ENCODE measurements at regions not wholly inside any gene's neighbourhood (a gene's known extent, or its start where the extent isn't known, plus 50 kb on each side); places are given as distances from the start of the nearest gene placed in this dataset.

GRCh38 chr9:79809316-79809876 is 237.6 kb downstream of the TLE4 start:
- intact Hi-C loops (cut with DNase I): no loop called here
- WGBS, 2 donors: 55 to 70% methylated on average over 2 of the region's 2 CpGs
- Histone ChIP-seq H3K36me3 (no peaks in the 10 kb centered on the region), H3K27me3 (no peaks in the 10 kb centered on the region), H3K4me1 (no peaks in the 10 kb centered on the region), H3K27ac (no peak overlapping the region), H3K4me3 (no peak overlapping the region), H3K9me3 (no peaks in the 10 kb centered on the region)
- DNase-seq: no peak
- TF ChIP-seq POLR2A (IDR thresholded peaks at IDR 0.05) (no peak), POLR2AphosphoS5 (IDR thresholded peaks at IDR 0.05) (no peak), EP300 (IDR thresholded peaks at IDR 0.05) (no peak)
- TF ChIP-seq, protein P1, sequence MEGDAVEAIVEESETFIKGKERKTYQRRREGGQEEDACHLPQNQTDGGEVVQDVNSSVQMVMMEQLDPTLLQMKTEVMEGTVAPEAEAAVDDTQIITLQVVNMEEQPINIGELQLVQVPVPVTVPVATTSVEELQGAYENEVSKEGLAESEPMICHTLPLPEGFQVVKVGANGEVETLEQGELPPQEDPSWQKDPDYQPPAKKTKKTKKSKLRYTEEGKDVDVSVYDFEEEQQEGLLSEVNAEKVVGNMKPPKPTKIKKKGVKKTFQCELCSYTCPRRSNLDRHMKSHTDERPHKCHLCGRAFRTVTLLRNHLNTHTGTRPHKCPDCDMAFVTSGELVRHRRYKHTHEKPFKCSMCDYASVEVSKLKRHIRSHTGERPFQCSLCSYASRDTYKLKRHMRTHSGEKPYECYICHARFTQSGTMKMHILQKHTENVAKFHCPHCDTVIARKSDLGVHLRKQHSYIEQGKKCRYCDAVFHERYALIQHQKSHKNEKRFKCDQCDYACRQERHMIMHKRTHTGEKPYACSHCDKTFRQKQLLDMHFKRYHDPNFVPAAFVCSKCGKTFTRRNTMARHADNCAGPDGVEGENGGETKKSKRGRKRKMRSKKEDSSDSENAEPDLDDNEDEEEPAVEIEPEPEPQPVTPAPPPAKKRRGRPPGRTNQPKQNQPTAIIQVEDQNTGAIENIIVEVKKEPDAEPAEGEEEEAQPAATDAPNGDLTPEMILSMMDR (IDR thresholded peaks at IDR 0.05): no peak

DNA sequence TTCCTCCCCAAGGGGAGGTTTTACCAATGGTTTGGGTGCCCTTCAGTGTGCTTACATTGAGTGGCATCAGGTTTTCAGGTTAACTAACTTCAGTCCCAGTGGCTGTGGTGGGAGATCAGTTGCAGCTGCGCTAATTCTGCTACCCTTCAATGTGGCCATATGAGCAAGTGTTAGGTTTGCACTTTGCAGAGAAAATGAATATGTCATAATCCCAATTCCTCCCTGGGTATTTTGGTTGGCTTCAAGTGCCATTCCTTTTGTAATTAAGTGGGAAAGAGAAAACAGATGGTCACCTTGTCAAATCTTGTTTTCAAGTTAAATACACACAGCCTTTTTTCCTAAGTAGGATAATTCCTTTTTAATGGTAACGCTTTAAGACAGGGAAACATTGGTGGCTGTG is 236.2 kb downstream of the TLE4 start:
- no peak for DNase-seq
- 72 to 95% methylated on average over 2 of the region's 2 CpGs for WGBS, 2 donors
- intact Hi-C loops (cut with DNase I): no loop called here
- no peaks in the 10 kb centered on the region for H3K4me1 ChIP-seq
- H3K4me3 ChIP-seq: no peak overlapping the region
- no peak overlapping the region for H3K27ac ChIP-seq
- H3K27me3 ChIP-seq: no peaks in the 10 kb centered on the region
- TF ChIP-seq, protein P1 (IDR thresholded peaks at IDR 0.05): no peak
- TF ChIP-seq POLR2A (IDR thresholded peaks at IDR 0.05): no peak
- no peak for TF ChIP-seq POLR2AphosphoS5 (IDR thresholded peaks at IDR 0.05)
- no peak for TF ChIP-seq EP300 (IDR thresholded peaks at IDR 0.05)
- H3K36me3 ChIP-seq: no peaks in the 10 kb centered on the region
- no peaks in the 10 kb centered on the region for H3K9me3 ChIP-seq

- 87 to 90% methylated on average over 4 of the region's 4 CpGs for WGBS, 2 donors
- intact Hi-C loops (cut with DNase I): no loop called here
- Histone ChIP-seq H3K9me3 (no peaks in the 10 kb centered on the region), H3K4me1 (peaks cover 0 to under 1% (median 0%) of the 10 kb centered on the region in 4 donors), H3K27ac (no peak overlapping the region), H3K27me3 (no peaks in the 10 kb centered on the region), H3K36me3 (no peaks in the 10 kb centered on the region), H3K4me3 (no peak overlapping the region)
- no peak for TF ChIP-seq EP300 (IDR thresholded peaks at IDR 0.05)
- TF ChIP-seq POLR2AphosphoS5 (IDR thresholded peaks at IDR 0.05): no peak
- no peak for TF ChIP-seq POLR2A (IDR thresholded peaks at IDR 0.05)
- TF ChIP-seq, protein P1 (IDR thresholded peaks at IDR 0.05): no peak
- DNase-seq: no peak
Measured at GRCh38 chr9:79806086-79806485, 234.3 kb downstream of the TLE4 start.

- no peak overlapping the region for H3K27ac ChIP-seq
- no peaks in the 10 kb centered on the region for H3K27me3 ChIP-seq
- H3K4me1 ChIP-seq: peaks cover 0 to 16% (median 15%) of the 10 kb centered on the region in 4 donors
- WGBS, 2 donors: 46 to 68% methylated on average over 3 of the region's 3 CpGs
- no peak for DNase-seq
- no peak overlapping the region for H3K4me3 ChIP-seq
- intact Hi-C loops (cut with DNase I): no loop called here
- TF ChIP-seq EP300 (IDR thresholded peaks at IDR 0.05) (no peak), POLR2AphosphoS5 (IDR thresholded peaks at IDR 0.05) (no peak), POLR2A (IDR thresholded peaks at IDR 0.05) (no peak)
- TF ChIP-seq, protein P1 (IDR thresholded peaks at IDR 0.05): no peak
- H3K9me3 ChIP-seq: no peaks in the 10 kb centered on the region
- H3K36me3 ChIP-seq: no peaks in the 10 kb centered on the region
Measured at GRCh38 chr9:79801459-79801858, 229.7 kb downstream of the TLE4 start.

DNA sequence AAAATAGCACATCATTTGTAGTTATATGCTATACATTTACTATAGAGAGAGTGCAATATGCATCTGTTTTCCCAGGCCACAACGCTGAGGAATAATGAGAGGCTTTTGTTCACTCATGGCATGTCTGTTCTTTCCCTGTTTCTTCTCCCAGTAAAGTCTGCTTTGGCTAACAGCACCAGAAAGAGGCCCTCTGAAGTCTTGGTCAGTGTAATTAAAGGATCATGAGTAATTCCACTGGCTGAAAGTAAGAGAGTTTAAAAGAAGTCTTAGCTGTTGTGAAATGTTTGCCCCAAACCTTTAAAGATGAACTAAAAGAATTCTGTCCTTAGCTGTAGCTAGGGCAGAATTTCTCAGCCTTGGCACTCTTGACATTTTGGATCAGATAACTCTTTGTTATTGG is 228.8 kb downstream of the TLE4 start:
- no peaks in the 10 kb centered on the region for H3K9me3 ChIP-seq
- H3K27ac ChIP-seq: no peak overlapping the region
- no peaks in the 10 kb centered on the region for H3K36me3 ChIP-seq
- H3K27me3 ChIP-seq: no peaks in the 10 kb centered on the region
- TF ChIP-seq EP300 (IDR thresholded peaks at IDR 0.05): no peak
- TF ChIP-seq POLR2A (IDR thresholded peaks at IDR 0.05): no peak
- no peak for TF ChIP-seq POLR2AphosphoS5 (IDR thresholded peaks at IDR 0.05)
- TF ChIP-seq, protein P1 (IDR thresholded peaks at IDR 0.05): no peak
- 81 to 89% methylated on average over 1 of the region's 1 CpG for WGBS, 2 donors
- peaks cover 0 to 16% (median 15%) of the 10 kb centered on the region in 4 donors for H3K4me1 ChIP-seq
- no peak for DNase-seq
- H3K4me3 ChIP-seq: no peak overlapping the region
- intact Hi-C loops (cut with DNase I): no loop called here

Measured in sigmoid colon (tissue), 6 donors.